ENCODE measurements at regions not wholly inside any gene's neighbourhood (a gene's known extent, or its start where the extent isn't known, plus 50 kb on each side); places are given as distances from the start of the nearest gene placed in this dataset.

DNA sequence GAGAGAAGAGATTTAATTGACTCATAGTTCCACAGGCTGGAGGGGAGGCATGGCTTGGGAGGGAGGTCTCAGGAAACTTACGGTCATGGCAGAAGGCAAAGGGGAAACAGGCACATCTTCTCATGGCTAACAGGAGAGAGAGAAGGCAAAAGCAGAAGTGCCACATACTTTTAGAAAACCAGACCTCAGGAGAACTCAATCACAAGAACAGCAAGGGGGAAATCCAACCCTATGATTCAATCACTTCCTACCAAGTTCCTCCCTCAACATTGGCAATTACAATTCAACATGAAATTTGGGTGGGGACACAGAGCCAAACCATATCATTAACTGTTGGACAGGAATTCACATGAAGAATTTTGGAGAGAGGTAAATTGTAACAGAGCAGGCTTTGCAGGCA is 485.3 kb upstream of the PITX2 start:
- TF ChIP-seq, protein P1, sequence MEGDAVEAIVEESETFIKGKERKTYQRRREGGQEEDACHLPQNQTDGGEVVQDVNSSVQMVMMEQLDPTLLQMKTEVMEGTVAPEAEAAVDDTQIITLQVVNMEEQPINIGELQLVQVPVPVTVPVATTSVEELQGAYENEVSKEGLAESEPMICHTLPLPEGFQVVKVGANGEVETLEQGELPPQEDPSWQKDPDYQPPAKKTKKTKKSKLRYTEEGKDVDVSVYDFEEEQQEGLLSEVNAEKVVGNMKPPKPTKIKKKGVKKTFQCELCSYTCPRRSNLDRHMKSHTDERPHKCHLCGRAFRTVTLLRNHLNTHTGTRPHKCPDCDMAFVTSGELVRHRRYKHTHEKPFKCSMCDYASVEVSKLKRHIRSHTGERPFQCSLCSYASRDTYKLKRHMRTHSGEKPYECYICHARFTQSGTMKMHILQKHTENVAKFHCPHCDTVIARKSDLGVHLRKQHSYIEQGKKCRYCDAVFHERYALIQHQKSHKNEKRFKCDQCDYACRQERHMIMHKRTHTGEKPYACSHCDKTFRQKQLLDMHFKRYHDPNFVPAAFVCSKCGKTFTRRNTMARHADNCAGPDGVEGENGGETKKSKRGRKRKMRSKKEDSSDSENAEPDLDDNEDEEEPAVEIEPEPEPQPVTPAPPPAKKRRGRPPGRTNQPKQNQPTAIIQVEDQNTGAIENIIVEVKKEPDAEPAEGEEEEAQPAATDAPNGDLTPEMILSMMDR (conservative IDR thresholded peaks at IDR 0.05; ENCODE audit: low read depth, low read length) = no peak
- no peak for TF ChIP-seq CHD1 (IDR thresholded peaks at IDR 0.05; ENCODE audit: low read depth, low read length)
- TF ChIP-seq RAD21 (IDR thresholded peaks at IDR 0.05; ENCODE audit: low read length) = no peak
- TF ChIP-seq MAZ (IDR thresholded peaks at IDR 0.05; ENCODE audit: borderline replicate concordance, low read depth, low read length) = no peak
- TF ChIP-seq POLR2A (IDR thresholded peaks at IDR 0.05; ENCODE audit: low read depth, low read length) = no peak

Data from IMR-90 (cell line).